Pancreas (tissue), 10 donors: ENCODE measurements at regions not wholly inside any gene's neighbourhood (a gene's known extent, or its start where the extent isn't known, plus 50 kb on each side); places are given as distances from the start of the nearest gene placed in this dataset.

Source experiments
- ATAC-seq, 4 donors: fragments of 200-7000 bp; cut with Tn5 transposase; one replicate each; pipeline versions ENCODE4 v1.8.0 to v1.9.1; 2020; ENCODE audit warnings: mild to moderate bottlenecking in 4 of 4, moderate library complexity in 4 of 4
- DNase-seq, 6 donors: peaks; one replicate each; pipeline ENCODE4 v3.0.0-alpha.2; 2020
- FAIRE-seq: peaks from 2 replicates; lab custom pipeline; 2012; peaks lifted over from hg19 to GRCh38; lab: Jason Lieb, UNC
- H3K27ac ChIP-seq, 4 donors: fragments of 200-600 bp; sonication (generic); 1 replicate in 3 of 4; 2 replicates in 1 of 4; pipeline versions ENCODE4 v1.5.0 to v1.8.0; 2020
- H3K27me3 ChIP-seq, 4 donors: fragments of 200-600 bp; one replicate each; pipeline ENCODE4 v1.8.0; 2021
- H3K36me3 ChIP-seq, 3 donors: fragments of 200-600 bp; sonication (generic) in 1 of 3; one replicate each; pipeline versions ENCODE4 v1.5.0 to v1.8.0; 2020 to 2021
- H3K4me1 ChIP-seq, 3 donors: fragments of 200-600 bp; one replicate each; pipeline ENCODE4 v1.8.0; 2021
- H3K4me3 ChIP-seq, 4 donors: fragments of 200-600 bp; sonication (generic) in 2 of 4; one replicate each; pipeline versions ENCODE4 v1.5.0 to v1.8.0; 2020 to 2021
- H3K9me3 ChIP-seq, 4 donors: fragments of 200-600 bp; one replicate each; pipeline ENCODE4 v1.8.0; 2021
- CTCF ChIP-seq, 4 donors: fragments of 200-600 bp; sonication (generic) in 3 of 4; IDR thresholded peaks; one replicate each; pipeline versions ENCODE4 v1.5.0 to v1.8.0; 2021; ENCODE audit warnings: antibody characterized with exemption in 4 of 4
- WGBS, 2 donors: extraction: QIAGEN DNeasy Blood & Tissue Kit; methylation state at CpG; one replicate each; pipeline ENCODE4 v1.1.7; 2013; 5-methylcytosine and 5-hydroxymethylcytosine counted together
- intact Hi-C, 3 donors: fragments of 100-400 bp; cut with DNase I; formaldehyde crosslinking; loops; one replicate each; pipeline versions ENCODE4 v1.11.1 to v1.14.2; 2022
- donor health status: healthy with polysubstance abuse.
- donor health status: DM: no; HTN: no; CAD: no; lungs with moderate emphysema.
- donor health status: DM: no; HTN: no; CAD: no.
- donor health status: control.
- donor health status: control.
- donor health status: Bipolar disorder and iron deficiency.
- donor health status: DM: yes; HTN: yes; CAD: no.
- donor health status: DM: no; HTN: no; CAD: no.
- donor health status: DM: no; HTN: no; CAD: no.
- donor health status: DM: yes; HTN: yes; CAD: no.

GRCh38 chr14:104374718-104375080, 204.9 kb upstream of the C14orf180 start:
- Histone ChIP-seq H3K4me3 (no peak overlapping the region), H3K36me3 (no peaks in the 10 kb centered on the region), H3K27me3 (no peaks in the 10 kb centered on the region), H3K27ac (no peak overlapping the region), H3K4me1 (no peaks in the 10 kb centered on the region), H3K9me3 (no peaks in the 10 kb centered on the region)
- FAIRE-seq: no peak
- 61 to 73% methylated on average over 3 of the region's 3 CpGs for WGBS, 2 donors
- DNase-seq: peak in 2 of 6 donors; percentile 5 to 40
- intact Hi-C loops: no loop called here
- no peak for ATAC-seq
- no peak for TF ChIP-seq CTCF (IDR thresholded peaks at IDR 0.05)

GRCh38 chr14:104375551-104376201, 203.9 kb upstream of the C14orf180 start:
- ATAC-seq (no peak), FAIRE-seq (no peak), DNase-seq (peak in 3 of 6 donors; percentile 3 to 44 (median 38))
- intact Hi-C loops: no loop called here
- Histone ChIP-seq H3K36me3 (no peaks in the 10 kb centered on the region), H3K27ac (no peak overlapping the region), H3K4me3 (no peak overlapping the region), H3K27me3 (no peaks in the 10 kb centered on the region), H3K9me3 (no peaks in the 10 kb centered on the region), H3K4me1 (no peaks in the 10 kb centered on the region)
- no peak for TF ChIP-seq CTCF (IDR thresholded peaks at IDR 0.05)
- 69 to 77% methylated on average over 21 of the region's 21 CpGs for WGBS, 2 donors

GRCh38 chr14:104376202-104377140, 203.1 kb upstream of the C14orf180 start:
- no peak for TF ChIP-seq CTCF (IDR thresholded peaks at IDR 0.05)
- intact Hi-C loops: no loop called here
- no peak for ATAC-seq
- Histone ChIP-seq H3K27me3 (no peaks in the 10 kb centered on the region), H3K4me3 (no peak overlapping the region), H3K36me3 (no peaks in the 10 kb centered on the region), H3K4me1 (no peaks in the 10 kb centered on the region), H3K9me3 (no peaks in the 10 kb centered on the region), H3K27ac (no peak overlapping the region)
- WGBS, 2 donors: 61 to 71% methylated on average over 31 of the region's 31 CpGs
- FAIRE-seq: no peak
- peak in 3 of 6 donors; percentile 14 to 58 (median 21) for DNase-seq

- no peaks in the 10 kb centered on the region for H3K27me3 ChIP-seq
- FAIRE-seq (no peak), DNase-seq (peak in 2 of 6 donors; percentile 7 to 27), ATAC-seq (no peak)
- H3K4me1 ChIP-seq: no peaks in the 10 kb centered on the region
- no peak overlapping the region for H3K4me3 ChIP-seq
- no peak overlapping the region for H3K27ac ChIP-seq
- H3K9me3 ChIP-seq: no peaks in the 10 kb centered on the region
- no peak for TF ChIP-seq CTCF (IDR thresholded peaks at IDR 0.05)
- no peaks in the 10 kb centered on the region for H3K36me3 ChIP-seq
- intact Hi-C loops: no loop called here
- WGBS, 2 donors: 59 to 75% methylated on average over 10 of the region's 10 CpGs
Observed at GRCh38 chr14:104377256-104377655, 202.3 kb upstream of the C14orf180 start.
